Spinal cord (tissue), 9 donors: ENCODE measurements at regions not wholly inside any gene's neighbourhood (a gene's known extent, or its start where the extent isn't known, plus 50 kb on each side); places are given as distances from the start of the nearest gene placed in this dataset.

ENCODE experiments used
- DNase-seq, 6 donors: peaks; one replicate each; pipeline versions ENCODE4 v3.0.0 to v3.0.0-alpha.2; 2013 to 2015; ENCODE audit warnings: low spot score in 6 of 6, low read depth in 4 of 6
- H3K27ac ChIP-seq: one replicate; pipeline ENCODE4 v1.5.1; 2013; ENCODE audit warnings: low read depth, low read length, control low read depth
- H3K27me3 ChIP-seq: one replicate; pipeline ENCODE4 v1.6.1; 2013; ENCODE audit warnings: low read length; ENCODE audit not compliant: control insufficient read depth, insufficient read depth
- H3K36me3 ChIP-seq: one replicate; pipeline ENCODE4 v1.6.1; 2013; ENCODE audit warnings: low read length; ENCODE audit not compliant: control insufficient read depth, insufficient read depth
- H3K4me1 ChIP-seq: one replicate; pipeline ENCODE4 v1.6.1; 2013; ENCODE audit warnings: low read length; ENCODE audit not compliant: control insufficient read depth, insufficient read depth
- H3K4me3 ChIP-seq: one replicate; pipeline ENCODE4 v1.5.1; 2013; ENCODE audit warnings: low read depth, low read length, control low read depth
- H3K9me3 ChIP-seq: one replicate; pipeline ENCODE4 v1.6.1; 2013; ENCODE audit warnings: low read length; ENCODE audit not compliant: control insufficient read depth, insufficient read depth
- WGBS: methylation state at CpG from one replicate; pipeline ENCODE4 v1.1.5; 2013; ENCODE audit warnings: missing lambda C conversion rate; ENCODE audit not compliant: insufficient coverage; 5-methylcytosine and 5-hydroxymethylcytosine counted together
- donor health status: healthy.

- no peaks in the 10 kb centered on the region for H3K9me3 ChIP-seq
- no peaks in the 10 kb centered on the region for H3K36me3 ChIP-seq
- H3K27ac ChIP-seq, result no peak overlapping the region
- no peak for DNase-seq
- H3K4me1 ChIP-seq, result no peaks in the 10 kb centered on the region
- no peaks in the 10 kb centered on the region for H3K27me3 ChIP-seq
- WGBS, result no CpG with 5 or more reads among the region's 4 CpGs
- no peak overlapping the region for H3K4me3 ChIP-seq
Measured at GRCh38 chr11:11076276-11076675, 218.4 kb upstream of the ZBED5 start.

GRCh38 chr11:11075515-11076171, 217.8 kb upstream of the ZBED5 start:
- Histone ChIP-seq H3K27ac (no peak overlapping the region), H3K4me3 (no peak overlapping the region), H3K36me3 (no peaks in the 10 kb centered on the region), H3K27me3 (no peaks in the 10 kb centered on the region), H3K9me3 (no peaks in the 10 kb centered on the region), H3K4me1 (peaks cover 4% of the 10 kb centered on the region)
- WGBS, result 38% methylated on average over 2 of the region's 6 CpGs
- DNase-seq, result peak in 1 of 6 donors; percentile 28

GRCh38 chr11:11074686-11075335, 217.0 kb upstream of the ZBED5 start:
- Histone ChIP-seq H3K27me3 (no peaks in the 10 kb centered on the region), H3K36me3 (no peaks in the 10 kb centered on the region), H3K4me3 (no peak overlapping the region), H3K9me3 (no peaks in the 10 kb centered on the region), H3K4me1 (peaks cover 4% of the 10 kb centered on the region), H3K27ac (no peak overlapping the region)
- WGBS, result 78% methylated on average over 9 of the region's 11 CpGs
- DNase-seq, result peak in 2 of 6 donors; percentile 15 to 77

- H3K9me3 ChIP-seq, result no peaks in the 10 kb centered on the region
- no peaks in the 10 kb centered on the region for H3K36me3 ChIP-seq
- H3K4me3 ChIP-seq, result no peak overlapping the region
- 100% methylated on average over 1 of the region's 1 CpG for WGBS
- H3K27ac ChIP-seq, result no peak overlapping the region
- no peaks in the 10 kb centered on the region for H3K27me3 ChIP-seq
- H3K4me1 ChIP-seq, result peaks cover 4% of the 10 kb centered on the region
- DNase-seq, result no peak
Measured at GRCh38 chr11:11073996-11074395, 216.1 kb upstream of the ZBED5 start.

GRCh38 chr11:11072067-11072466, 214.2 kb upstream of the ZBED5 start:
- H3K27ac ChIP-seq, result no peak overlapping the region
- no peaks in the 10 kb centered on the region for H3K9me3 ChIP-seq
- H3K4me3 ChIP-seq, result no peak overlapping the region
- no peaks in the 10 kb centered on the region for H3K27me3 ChIP-seq
- peaks cover 7% of the 10 kb centered on the region for H3K4me1 ChIP-seq
- 53% methylated on average over 3 of the region's 3 CpGs for WGBS
- no peak for DNase-seq
- H3K36me3 ChIP-seq, result no peaks in the 10 kb centered on the region

GRCh38 chr11:11071486-11071885, 213.6 kb upstream of the ZBED5 start:
- Histone ChIP-seq H3K27ac (no peak overlapping the region), H3K27me3 (no peaks in the 10 kb centered on the region), H3K9me3 (no peaks in the 10 kb centered on the region), H3K4me3 (no peak overlapping the region), H3K4me1 (peaks cover 7% of the 10 kb centered on the region), H3K36me3 (no peaks in the 10 kb centered on the region)
- DNase-seq, result no peak
- WGBS, result 40% methylated on average over 1 of the region's 1 CpG

GRCh38 chr11:11070976-11071375, 213.1 kb upstream of the ZBED5 start:
- 62% methylated on average over 9 of the region's 9 CpGs for WGBS
- Histone ChIP-seq H3K4me1 (peaks cover 7% of the 10 kb centered on the region), H3K27me3 (no peaks in the 10 kb centered on the region), H3K27ac (no peak overlapping the region), H3K4me3 (no peak overlapping the region), H3K36me3 (no peaks in the 10 kb centered on the region), H3K9me3 (no peaks in the 10 kb centered on the region)
- no peak for DNase-seq

- DNase-seq, result peak in 1 of 6 donors; percentile 56
- no peaks in the 10 kb centered on the region for H3K27me3 ChIP-seq
- H3K36me3 ChIP-seq, result no peaks in the 10 kb centered on the region
- H3K4me1 ChIP-seq, result peaks cover 7% of the 10 kb centered on the region
- WGBS, result 65% methylated on average over 4 of the region's 9 CpGs
- no peak overlapping the region for H3K27ac ChIP-seq
- H3K9me3 ChIP-seq, result no peaks in the 10 kb centered on the region
- no peak overlapping the region for H3K4me3 ChIP-seq
Measured at GRCh38 chr11:11069841-11070835, 212.3 kb upstream of the ZBED5 start.

GRCh38 chr11:11068113-11068512, 210.3 kb upstream of the ZBED5 start:
- H3K36me3 ChIP-seq, result no peaks in the 10 kb centered on the region
- no peak overlapping the region for H3K27ac ChIP-seq
- H3K4me3 ChIP-seq, result no peak overlapping the region
- no peaks in the 10 kb centered on the region for H3K27me3 ChIP-seq
- 69% methylated on average over 4 of the region's 4 CpGs for WGBS
- H3K9me3 ChIP-seq, result no peaks in the 10 kb centered on the region
- H3K4me1 ChIP-seq, result peaks cover 7% of the 10 kb centered on the region
- DNase-seq, result no peak
